SK-N-SH treated with all-trans-retinoic acid at 6 μM for 48 hours (cell line): ENCODE measurements at regions not wholly inside any gene's neighbourhood (a gene's known extent, or its start where the extent isn't known, plus 50 kb on each side); places are given as distances from the start of the nearest gene placed in this dataset.

Experiments used
- ATAC-seq: fragments of 200-7000 bp; cut with Tn5 transposase; 3 replicates; pipeline ENCODE4 v1.9.1; 2020; ENCODE audit warnings: mild to moderate bottlenecking, moderate library complexity
- ARNTL ChIP-seq: fragments of 450-650 bp; formaldehyde crosslinking; IDR thresholded peaks from 2 replicates; pipeline ENCODE4 v1.5.0; 2020; ENCODE audit warnings: low read depth, mild to moderate bottlenecking, moderate library complexity, borderline replicate concordance
- BACH2 ChIP-seq: fragments of 250-450 bp; sonication (Bioruptor Pico); IDR thresholded peaks from 2 replicates; pipeline ENCODE4 v1.9.0; 2021; ENCODE audit warnings: mild to moderate bottlenecking, borderline replicate concordance
- CREB5 ChIP-seq: fragments of 250-450 bp; sonication (Bioruptor Pico); IDR thresholded peaks from 2 replicates; pipeline ENCODE4 v1.5.1; 2020; ENCODE audit warnings: low read depth, mild to moderate bottlenecking, moderate library complexity
- CSDC2 ChIP-seq: fragments of 250-450 bp; sonication (Bioruptor Pico); IDR thresholded peaks from 2 replicates; pipeline ENCODE4 v1.5.0; 2020; ENCODE audit warnings: mild to moderate bottlenecking, moderate library complexity
- CSRNP3 ChIP-seq: fragments of 250-450 bp; sonication (Bioruptor Pico); IDR thresholded peaks from 2 replicates; pipeline ENCODE4 v1.5.1; 2021; ENCODE audit warnings: mild to moderate bottlenecking, moderate library complexity
- ESRRG ChIP-seq: fragments of 250-450 bp; sonication (Bioruptor Pico); IDR thresholded peaks from 2 replicates; pipeline ENCODE4 v1.6.1; 2021; ENCODE audit warnings: mild to moderate bottlenecking
- GLIS3 ChIP-seq: fragments of 250-450 bp; sonication (Bioruptor Pico); IDR thresholded peaks from 2 replicates; pipeline ENCODE4 v1.5.0; 2020; ENCODE audit warnings: mild to moderate bottlenecking, moderate library complexity
- ISL1 ChIP-seq: fragments of 250-450 bp; sonication (Bioruptor Pico); IDR thresholded peaks from 2 replicates; pipeline ENCODE4 v2.1.2; 2022; ENCODE audit warnings: mild to moderate bottlenecking, moderate library complexity
- OSR1 ChIP-seq: fragments of 250-450 bp; sonication (Bioruptor Pico); IDR thresholded peaks from 2 replicates; pipeline ENCODE4 v1.8.0; 2022; ENCODE audit warnings: moderate library complexity, mild to moderate bottlenecking, inconsistent platforms
- POU6F1 ChIP-seq: fragments of 250-450 bp; sonication (Bioruptor Pico); IDR thresholded peaks from 2 replicates; pipeline ENCODE4 v1.8.0; 2021; ENCODE audit warnings: low read depth, mild to moderate bottlenecking, moderate library complexity, borderline replicate concordance
- PPARA ChIP-seq: fragments of 250-450 bp; sonication (Bioruptor Pico); IDR thresholded peaks from 2 replicates; pipeline ENCODE4 v1.5.0; 2020; ENCODE audit warnings: mild to moderate bottlenecking, borderline replicate concordance
- RARB ChIP-seq: fragments of 250-450 bp; sonication (Bioruptor Pico); IDR thresholded peaks from 2 replicates; pipeline ENCODE4 v1.8.0; 2021; ENCODE audit warnings: mild to moderate bottlenecking, moderate library complexity
- SNAI2 ChIP-seq: fragments of 250-450 bp; sonication (Bioruptor Pico); IDR thresholded peaks from 2 replicates; pipeline ENCODE4 v1.5.0; 2020; ENCODE audit warnings: mild to moderate bottlenecking, moderate library complexity
- TOX ChIP-seq: fragments of 250-450 bp; sonication (Bioruptor Pico); IDR thresholded peaks from 2 replicates; pipeline ENCODE4 v1.8.0; 2021; ENCODE audit warnings: mild to moderate bottlenecking, moderate library complexity, borderline replicate concordance
- TSHZ2 ChIP-seq: fragments of 250-450 bp; sonication (Bioruptor Pico); IDR thresholded peaks from 2 replicates; pipeline ENCODE4 v1.5.0; 2020; ENCODE audit warnings: mild to moderate bottlenecking, moderate library complexity
- ZC3H10 ChIP-seq: fragments of 250-450 bp; sonication (Bioruptor Pico); IDR thresholded peaks from 2 replicates; pipeline ENCODE4 v1.5.1; 2021; ENCODE audit warnings: mild to moderate bottlenecking, moderate library complexity
- ZFP3 ChIP-seq: fragments of 250-450 bp; sonication (Bioruptor Pico); IDR thresholded peaks from 2 replicates; pipeline ENCODE4 v1.5.0; 2020; ENCODE audit warnings: mild to moderate bottlenecking, moderate library complexity
- ZFP30 ChIP-seq: fragments of 450-650 bp; formaldehyde crosslinking; IDR thresholded peaks from 2 replicates; pipeline ENCODE4 v1.5.0; 2022; ENCODE audit warnings: mild to moderate bottlenecking, moderate library complexity
- ZNF565 ChIP-seq: fragments of 450-650 bp; formaldehyde crosslinking; conservative IDR thresholded peaks from 2 replicates; pipeline ENCODE4 v1.5.0; 2020; ENCODE audit warnings: low read depth, mild to moderate bottlenecking, moderate library complexity
- ZNF70 ChIP-seq: fragments of 450-650 bp; formaldehyde crosslinking; IDR thresholded peaks from 2 replicates; pipeline ENCODE4 v1.5.0; 2020; ENCODE audit warnings: mild to moderate bottlenecking, moderate library complexity
- ZNF8 ChIP-seq: fragments of 450-650 bp; formaldehyde crosslinking; IDR thresholded peaks from 2 replicates; pipeline ENCODE4 v1.5.0; 2020; ENCODE audit warnings: mild to moderate bottlenecking, moderate library complexity

- TF ChIP-seq CSRNP3 (no peak), ZNF565 (CRISPR knock-in tag) (no peak), POU6F1 (CRISPR knock-in tag) (no peak), ZNF70 (CRISPR knock-in tag) (no peak), CREB5 (CRISPR knock-in tag) (no peak), RARB (CRISPR knock-in tag) (no peak), GLIS3 (CRISPR knock-in tag) (no peak), OSR1 (no peak), ISL1 (CRISPR knock-in tag) (no peak), TSHZ2 (no peak), ARNTL (no peak), ZFP3 (CRISPR knock-in tag) (no peak), ZNF8 (no peak), TOX (CRISPR knock-in tag) (no peak), BACH2 (CRISPR knock-in tag) (no peak), PPARA (CRISPR knock-in tag) (no peak)
- ATAC-seq: no peak
Measured at GRCh38 chr9:88075506-88075905, 62.8 kb downstream of the SPATA31C2 start.

GRCh38 chr9:88074931-88075330, 63.3 kb downstream of the SPATA31C2 start:
- ATAC-seq: no peak
- TF ChIP-seq BACH2 (CRISPR knock-in tag) (no peak), CSRNP3 (no peak), GLIS3 (CRISPR knock-in tag) (no peak), TSHZ2 (no peak), ZC3H10 (no peak), ISL1 (CRISPR knock-in tag) (no peak), SNAI2 (CRISPR knock-in tag) (no peak), TOX (CRISPR knock-in tag) (no peak), CSDC2 (no peak), CREB5 (CRISPR knock-in tag) (no peak), ZFP30 (no peak), ZNF70 (CRISPR knock-in tag) (no peak), OSR1 (no peak), RARB (CRISPR knock-in tag) (no peak), ESRRG (CRISPR knock-in tag) (no peak)
